ENCODE measurements at regions not wholly inside any gene's neighbourhood (a gene's known extent, or its start where the extent isn't known, plus 50 kb on each side); places are given as distances from the start of the nearest gene placed in this dataset.

GRCh38 chr6:150510576-150510975 lies 89.1 kb upstream of the PLEKHG1 start:
- H3K27me3 Mint-ChIP-seq (ENCODE audit: insufficient read depth) = peaks cover 5% of the 10 kb centered on the region; the same call in 1 of the 2 replicates
- no peak for TF ChIP-seq CTCF (IDR thresholded peaks at IDR 0.05)
- DNase-seq = no peak
- H3K4me1 Mint-ChIP-seq (ENCODE audit: low read depth) = no peaks in the 10 kb centered on the region
- no peak overlapping the region for H3K4me3 Mint-ChIP-seq
- no peak overlapping the region for H3K27ac Mint-ChIP-seq
- peaks cover 16% of the 10 kb centered on the region for H3K9me3 Mint-ChIP-seq
- no peaks in the 10 kb centered on the region; the same call in 1 of the 2 replicates for H3K36me3 Mint-ChIP-seq (ENCODE audit: low read depth)

GRCh38 chr6:150511313-150511712 lies 88.4 kb upstream of the PLEKHG1 start:
- no peak for TF ChIP-seq CTCF (IDR thresholded peaks at IDR 0.05)
- Mint-ChIP-seq H3K4me3 (no peak overlapping the region), H3K9me3 (peaks cover 13% of the 10 kb centered on the region; the same call in 1 of the 2 replicates), H3K27me3 (ENCODE audit: insufficient read depth) (peaks cover 5% of the 10 kb centered on the region; the same call in 1 of the 2 replicates), H3K4me1 (ENCODE audit: low read depth) (no peaks in the 10 kb centered on the region), H3K27ac (no peak overlapping the region), H3K36me3 (ENCODE audit: low read depth) (no peaks in the 10 kb centered on the region)
- DNase-seq = no peak

GRCh38 chr6:150514806-150515380 lies 84.8 kb upstream of the PLEKHG1 start:
- H3K9me3 Mint-ChIP-seq = peaks cover 25% of the 10 kb centered on the region

GRCh38 chr6:150516199-150516598 lies 83.5 kb upstream of the PLEKHG1 start:
- H3K4me1 Mint-ChIP-seq (ENCODE audit: low read depth) = no peaks in the 10 kb centered on the region
- H3K4me3 Mint-ChIP-seq = no peak overlapping the region
- no peaks in the 10 kb centered on the region for H3K36me3 Mint-ChIP-seq (ENCODE audit: low read depth)
- TF ChIP-seq CTCF (IDR thresholded peaks at IDR 0.05) = no peak
- H3K27me3 Mint-ChIP-seq (ENCODE audit: insufficient read depth) = peaks cover 3% of the 10 kb centered on the region; the same call in 1 of the 2 replicates
- H3K9me3 Mint-ChIP-seq = peaks cover 27% of the 10 kb centered on the region
- H3K27ac Mint-ChIP-seq = no peak overlapping the region
- no peak for DNase-seq

More at GRCh38 chr6:150514806-150515380, 84.8 kb upstream of the PLEKHG1 start:
- no peak for TF ChIP-seq CTCF (IDR thresholded peaks at IDR 0.05)
- Mint-ChIP-seq H3K27me3 (ENCODE audit: insufficient read depth) (peaks cover 3% of the 10 kb centered on the region; the same call in 1 of the 2 replicates), H3K4me3 (no peak overlapping the region), H3K36me3 (ENCODE audit: low read depth) (no peaks in the 10 kb centered on the region), H3K4me1 (ENCODE audit: low read depth) (no peaks in the 10 kb centered on the region), H3K27ac (no peak overlapping the region)
- DNase-seq = no peak

GRCh38 chr6:150517175-150517574 lies 82.5 kb upstream of the PLEKHG1 start:
- DNase-seq = no peak
- no peak overlapping the region for H3K27ac Mint-ChIP-seq
- peaks cover 3% of the 10 kb centered on the region; the same call in 1 of the 2 replicates for H3K27me3 Mint-ChIP-seq (ENCODE audit: insufficient read depth)
- no peak for TF ChIP-seq CTCF (IDR thresholded peaks at IDR 0.05)
- H3K4me1 Mint-ChIP-seq (ENCODE audit: low read depth) = no peaks in the 10 kb centered on the region
- H3K9me3 Mint-ChIP-seq = peaks cover 18% of the 10 kb centered on the region
- H3K36me3 Mint-ChIP-seq (ENCODE audit: low read depth) = no peaks in the 10 kb centered on the region
- H3K4me3 Mint-ChIP-seq = no peak overlapping the region
